ENCODE measurements at regions not wholly inside any gene's neighbourhood (a gene's known extent, or its start where the extent isn't known, plus 50 kb on each side); places are given as distances from the start of the nearest gene placed in this dataset.

DNA sequence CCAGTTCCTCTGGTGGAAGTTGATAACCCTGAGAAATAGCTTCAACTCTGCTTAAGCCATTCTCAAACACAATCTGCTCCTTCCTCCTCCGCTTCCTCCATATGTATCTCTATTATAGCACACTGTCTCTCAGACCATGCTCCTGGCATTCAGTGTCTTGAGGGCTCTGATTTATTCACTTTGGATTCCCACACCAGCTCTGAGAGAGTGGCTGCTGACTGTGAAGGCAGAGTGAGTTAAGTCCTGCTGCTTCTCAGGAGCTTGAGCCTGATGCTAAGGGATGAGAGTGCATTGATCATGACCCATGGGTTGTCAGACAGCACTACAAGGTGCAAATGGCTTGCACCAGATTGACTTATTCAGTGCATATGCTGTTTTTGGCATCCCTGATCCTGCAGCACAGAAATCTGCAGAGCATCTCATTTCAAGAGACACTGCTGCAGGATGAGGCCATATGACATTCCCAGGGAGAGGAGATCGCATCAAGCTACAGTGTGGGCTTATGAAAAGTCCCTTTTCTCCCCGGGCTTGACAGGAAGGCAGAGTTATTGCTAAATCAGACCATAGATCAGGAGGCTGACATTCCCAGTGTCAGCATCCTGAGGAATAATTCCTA is 500.5 kb upstream of the RAB6C start:
- TF ChIP-seq HNF4A (conservative IDR thresholded peaks at IDR 0.05) (no peak), RAD21 (IDR thresholded peaks at IDR 0.05) (no peak), FOXA1 (IDR thresholded peaks at IDR 0.05) (no peak)
- TF ChIP-seq, protein P1, sequence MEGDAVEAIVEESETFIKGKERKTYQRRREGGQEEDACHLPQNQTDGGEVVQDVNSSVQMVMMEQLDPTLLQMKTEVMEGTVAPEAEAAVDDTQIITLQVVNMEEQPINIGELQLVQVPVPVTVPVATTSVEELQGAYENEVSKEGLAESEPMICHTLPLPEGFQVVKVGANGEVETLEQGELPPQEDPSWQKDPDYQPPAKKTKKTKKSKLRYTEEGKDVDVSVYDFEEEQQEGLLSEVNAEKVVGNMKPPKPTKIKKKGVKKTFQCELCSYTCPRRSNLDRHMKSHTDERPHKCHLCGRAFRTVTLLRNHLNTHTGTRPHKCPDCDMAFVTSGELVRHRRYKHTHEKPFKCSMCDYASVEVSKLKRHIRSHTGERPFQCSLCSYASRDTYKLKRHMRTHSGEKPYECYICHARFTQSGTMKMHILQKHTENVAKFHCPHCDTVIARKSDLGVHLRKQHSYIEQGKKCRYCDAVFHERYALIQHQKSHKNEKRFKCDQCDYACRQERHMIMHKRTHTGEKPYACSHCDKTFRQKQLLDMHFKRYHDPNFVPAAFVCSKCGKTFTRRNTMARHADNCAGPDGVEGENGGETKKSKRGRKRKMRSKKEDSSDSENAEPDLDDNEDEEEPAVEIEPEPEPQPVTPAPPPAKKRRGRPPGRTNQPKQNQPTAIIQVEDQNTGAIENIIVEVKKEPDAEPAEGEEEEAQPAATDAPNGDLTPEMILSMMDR (IDR thresholded peaks at IDR 0.05; ENCODE audit: low read depth, low read length, missing input control), result no peak

All from liver (tissue), 3 donors.